Stomach smooth muscle (tissue), 2 donors: ENCODE measurements at regions not wholly inside any gene's neighbourhood (a gene's known extent, or its start where the extent isn't known, plus 50 kb on each side); places are given as distances from the start of the nearest gene placed in this dataset.

Experiments used
- H3K27ac ChIP-seq: one replicate; pipeline ENCODE4 v1.7.0; 2013; ENCODE audit warnings: mild to moderate bottlenecking, low read length, inconsistent platforms
- H3K27me3 ChIP-seq, 2 donors: one replicate each; pipeline ENCODE4 v1.7.0; 2013; ENCODE audit warnings: low read length in 2 of 2; ENCODE audit not compliant: insufficient read depth in 2 of 2, control insufficient read depth in 1 of 2
- H3K36me3 ChIP-seq, 2 donors: one replicate each; pipeline ENCODE4 v1.7.0; 2013; ENCODE audit warnings: low read length in 2 of 2; ENCODE audit not compliant: control insufficient read depth in 2 of 2, insufficient read depth in 2 of 2
- H3K4me1 ChIP-seq: one replicate; pipeline ENCODE4 v1.7.0; 2013; ENCODE audit warnings: low read length; ENCODE audit not compliant: control insufficient read depth, insufficient read depth
- H3K4me3 ChIP-seq, 2 donors: one replicate each; pipeline ENCODE4 v1.7.0; 2013; ENCODE audit warnings: low read length in 2 of 2
- H3K9ac ChIP-seq, 2 donors: one replicate each; pipeline ENCODE4 v1.7.0; 2013; ENCODE audit warnings: low read length in 2 of 2, mild to moderate bottlenecking in 1 of 2
- H3K9me3 ChIP-seq, 2 donors: one replicate each; pipeline ENCODE4 v1.7.0; 2013; ENCODE audit warnings: low read length in 2 of 2; ENCODE audit not compliant: control insufficient read depth in 2 of 2
- donor health status: healthy.
- donor health status: Pancreatic carcinoma.

GRCh38 chr6:43996618-43997344 is 130.5 kb downstream of the MRPL14 start:
- Histone ChIP-seq H3K9ac (peak overlapping the region in 1 of 2 donors; percentile 10), H3K4me3 (no peak overlapping the region), H3K36me3 (no peaks in the 10 kb centered on the region), H3K27me3 (peaks cover 0 to 3% of the 10 kb centered on the region in 2 donors), H3K9me3 (no peaks in the 10 kb centered on the region), H3K27ac (peak overlapping the region; percentile 0), H3K4me1 (peaks cover 8% of the 10 kb centered on the region)

DNA sequence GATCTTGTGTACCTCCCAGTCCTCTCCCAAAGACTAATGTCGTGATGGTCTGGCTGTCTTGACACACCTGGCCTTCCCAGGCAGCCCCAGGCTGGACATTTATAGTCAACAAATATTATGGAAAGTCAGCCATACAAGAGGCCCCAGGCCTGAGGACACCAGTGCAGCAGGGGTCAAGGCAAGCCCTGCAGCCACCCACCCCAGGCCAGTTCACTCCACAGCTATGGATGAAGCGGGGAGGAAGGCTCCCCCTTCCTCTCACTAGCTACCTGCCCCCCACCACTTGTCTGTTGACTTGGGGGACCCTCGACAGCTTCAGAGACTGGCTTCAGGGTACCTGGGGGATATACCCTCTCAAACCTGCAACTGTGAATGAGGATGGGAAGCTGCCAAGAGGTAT is 132.1 kb downstream of the MRPL14 start:
- H3K4me3 ChIP-seq, result no peak overlapping the region
- H3K27ac ChIP-seq, result no peak overlapping the region
- H3K27me3 ChIP-seq, result no peaks in the 10 kb centered on the region
- no peaks in the 10 kb centered on the region for H3K36me3 ChIP-seq
- H3K9ac ChIP-seq, result no peak overlapping the region
- peaks cover 19% of the 10 kb centered on the region for H3K4me1 ChIP-seq
- no peaks in the 10 kb centered on the region for H3K9me3 ChIP-seq

- no peaks in the 10 kb centered on the region for H3K9me3 ChIP-seq
- H3K4me1 ChIP-seq, result peaks cover 26% of the 10 kb centered on the region
- no peak overlapping the region for H3K4me3 ChIP-seq
- H3K9ac ChIP-seq, result no peak overlapping the region
- no peak overlapping the region for H3K27ac ChIP-seq
- no peaks in the 10 kb centered on the region for H3K36me3 ChIP-seq
- H3K27me3 ChIP-seq, result no peaks in the 10 kb centered on the region
These were observed 133.2 kb downstream of the MRPL14 start for GRCh38 chr6:43993881-43994523.

DNA sequence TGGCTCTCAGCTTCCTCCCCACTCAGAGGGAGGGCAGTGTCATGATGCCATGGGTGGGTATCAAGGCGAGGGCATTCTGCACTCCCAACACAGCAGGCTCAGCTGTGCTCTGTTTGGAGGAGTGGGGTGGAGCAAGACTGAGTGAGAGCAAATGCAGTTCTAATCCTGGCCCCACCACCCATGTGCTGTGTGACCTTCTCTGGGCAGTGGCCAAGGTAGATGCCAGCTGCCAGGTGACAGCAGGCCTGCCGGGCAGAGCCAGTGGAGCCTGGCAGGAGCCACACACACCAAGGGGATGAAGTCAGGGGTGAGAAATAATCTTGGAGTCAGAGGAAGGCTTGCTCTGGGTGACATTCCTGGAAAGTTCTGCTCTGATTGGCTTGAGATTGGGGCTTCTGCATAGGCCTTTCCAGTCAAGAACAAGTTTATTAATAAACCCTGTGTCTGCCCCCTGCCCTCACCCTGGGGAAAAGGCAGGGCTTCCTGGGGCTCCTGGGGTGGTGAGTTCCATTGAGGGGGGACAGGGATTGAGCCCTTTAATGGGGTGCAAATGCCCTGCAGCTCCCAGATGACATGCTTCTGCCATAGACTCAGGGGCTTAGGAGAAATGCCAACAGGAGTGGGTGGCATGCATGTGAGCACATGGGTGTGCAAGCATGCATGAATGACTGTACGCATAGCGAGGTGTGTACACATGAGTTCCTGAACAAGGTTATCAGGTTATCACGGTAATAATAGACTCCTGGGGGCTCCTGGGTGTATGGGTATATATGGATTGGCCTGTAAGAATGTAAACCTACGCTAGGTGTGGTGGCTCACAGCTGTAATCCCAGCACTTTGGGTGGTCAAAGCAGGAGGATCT is 134.2 kb downstream of the MRPL14 start:
- Histone ChIP-seq H3K4me3 (no peak overlapping the region), H3K27me3 (no peaks in the 10 kb centered on the region), H3K27ac (no peak overlapping the region), H3K9ac (no peak overlapping the region), H3K4me1 (peaks cover 26% of the 10 kb centered on the region), H3K9me3 (no peaks in the 10 kb centered on the region), H3K36me3 (no peaks in the 10 kb centered on the region)

- Histone ChIP-seq H3K4me1 (peaks cover 26% of the 10 kb centered on the region), H3K4me3 (no peak overlapping the region), H3K9me3 (no peaks in the 10 kb centered on the region), H3K36me3 (no peaks in the 10 kb centered on the region), H3K9ac (no peak overlapping the region), H3K27ac (no peak overlapping the region), H3K27me3 (no peaks in the 10 kb centered on the region)
These were observed 135.1 kb downstream of the MRPL14 start for GRCh38 chr6:43992126-43992663.

- Histone ChIP-seq H3K4me3 (peak overlapping the region in 1 of 2 donors; percentile 15), H3K27ac (peak overlapping the region; percentile 41), H3K9ac (no peak overlapping the region), H3K36me3 (no peaks in the 10 kb centered on the region), H3K27me3 (no peaks in the 10 kb centered on the region), H3K9me3 (no peaks in the 10 kb centered on the region), H3K4me1 (peaks cover 24% of the 10 kb centered on the region)
These were observed 136.3 kb downstream of the MRPL14 start for GRCh38 chr6:43990627-43991619.

- Histone ChIP-seq H3K9ac (no peak overlapping the region), H3K4me3 (no peak overlapping the region), H3K27me3 (no peaks in the 10 kb centered on the region), H3K4me1 (peaks cover 24% of the 10 kb centered on the region), H3K36me3 (no peaks in the 10 kb centered on the region), H3K9me3 (no peaks in the 10 kb centered on the region), H3K27ac (peak overlapping the region; percentile 41)
These were observed 137.0 kb downstream of the MRPL14 start for GRCh38 chr6:43990275-43990626.

GRCh38 chr6:43989581-43990146 is 137.6 kb downstream of the MRPL14 start:
- Histone ChIP-seq H3K36me3 (no peaks in the 10 kb centered on the region), H3K9me3 (no peaks in the 10 kb centered on the region), H3K9ac (no peak overlapping the region), H3K27me3 (no peaks in the 10 kb centered on the region), H3K4me3 (no peak overlapping the region), H3K4me1 (peaks cover 24% of the 10 kb centered on the region), H3K27ac (no peak overlapping the region)

DNA sequence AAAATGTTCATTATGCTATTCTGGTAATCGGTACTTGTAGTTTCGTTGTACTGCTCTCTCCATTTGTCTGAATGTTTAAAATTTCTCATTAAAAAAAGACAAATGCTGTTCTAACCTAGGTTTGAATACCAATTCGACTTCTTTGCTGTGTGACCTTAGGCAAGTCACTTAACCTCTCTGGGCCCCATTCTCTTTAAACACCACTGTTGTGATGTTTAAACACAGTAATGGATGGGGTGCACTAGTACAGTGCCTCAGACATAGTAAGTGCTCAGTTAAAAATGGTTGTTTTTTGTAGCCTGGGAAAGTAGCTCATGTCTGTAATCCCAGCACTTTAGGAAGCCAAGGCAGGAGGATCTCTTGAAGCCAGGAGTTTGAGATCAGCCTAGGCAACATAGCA is 138.5 kb downstream of the MRPL14 start:
- H3K9ac ChIP-seq, result no peak overlapping the region
- no peaks in the 10 kb centered on the region for H3K27me3 ChIP-seq
- peaks cover 24% of the 10 kb centered on the region for H3K4me1 ChIP-seq
- H3K27ac ChIP-seq, result no peak overlapping the region
- H3K4me3 ChIP-seq, result no peak overlapping the region
- H3K9me3 ChIP-seq, result no peaks in the 10 kb centered on the region
- no peaks in the 10 kb centered on the region for H3K36me3 ChIP-seq
